Endothelial cell of umbilical vein (primary cell): ENCODE measurements at regions not wholly inside any gene's neighbourhood (a gene's known extent, or its start where the extent isn't known, plus 50 kb on each side); places are given as distances from the start of the nearest gene placed in this dataset.
A peak's percentile ranks its signal among the peaks of the same experiment; 100 is the strongest.

Source experiments
- CTCF ChIP-seq, 2 donors: IDR thresholded peaks; 1 replicate in 1 of 2; 2 replicates in 1 of 2; pipeline ENCODE4 v1.5.1; 2011; ENCODE audit warnings: low read length in 2 of 2, mild to moderate bottlenecking in 2 of 2, moderate library complexity in 2 of 2, control low read depth in 1 of 2, inconsistent platforms in 1 of 2, low read depth in 1 of 2; ENCODE audit not compliant: insufficient read depth in 1 of 2; ENCODE audit errors: extremely low read depth in 1 of 2
- POLR2A ChIP-seq: IDR thresholded peaks from 2 replicates; pipeline ENCODE4 v1.6.1; 2012; ENCODE audit warnings: low read depth, mild to moderate bottlenecking, control low read depth, low read length

GRCh38 chr1:199422206-199422605 is 605.3 kb upstream of the NR5A2 start:
- no peak for TF ChIP-seq POLR2A
- peak in 1 of 2 donors; percentile 47 for TF ChIP-seq CTCF (IDR thresholded peaks at IDR 0.05; ENCODE audit: extremely low read depth in 1 of 2, insufficient read depth in 1 of 2, low read depth in 1 of 2, low read length in 2 of 2)
